PC-9 (cell line): ENCODE measurements at regions not wholly inside any gene's neighbourhood (a gene's known extent, or its start where the extent isn't known, plus 50 kb on each side); places are given as distances from the start of the nearest gene placed in this dataset.

Experiments used
- BruUV-seq: library from RNA; stranded (reverse); fragments of 400-500 nt; replicated peaks from 2 replicates; lab custom pipeline; 2021; lab: Mats Ljungman, UMichigan
- CTCF ChIA-PET: fragments of 300-600 bp; sonication (Branson Sonifier 250); formaldehyde crosslinking; loops from one replicate; lab custom pipeline; 2022; ENCODE audit warnings: antibody characterized with exemption; lab: Charles Lee
- POLR2A ChIA-PET: fragments of 300-600 bp; sonication (Branson Sonifier 250); formaldehyde crosslinking; loops from one replicate; lab custom pipeline; 2022; ENCODE audit warnings: antibody characterized with exemption; ENCODE audit not compliant: unreplicated experiment; lab: Charles Lee
- DNase-seq, 2 experiments: peaks; one replicate each; pipeline versions ENCODE4 v3.0.0 to v3.0.0-alpha.2; 2015 to 2022; ENCODE audit warnings: mixed read lengths in 1 of 2
- H2AFZ ChIP-seq: fragments of 200-600 bp; sonication (generic); 2 replicates; pipeline ENCODE4 v1.8.1; 2017; ENCODE audit warnings: antibody characterized with exemption
- H3F3A ChIP-seq: fragments of 200-600 bp; sonication (generic); 2 replicates; pipeline ENCODE4 v1.8.1; 2017; ENCODE audit warnings: antibody characterized with exemption, mild to moderate bottlenecking, low read depth; ENCODE audit not compliant: insufficient read depth
- H3K27ac ChIP-seq: fragments of 200-600 bp; sonication (generic); 2 replicates; pipeline ENCODE4 v1.6.1; 2016; ENCODE audit warnings: mixed run types
- H3K27me3 ChIP-seq: fragments of 200-600 bp; sonication (generic); 2 replicates; pipeline ENCODE4 v1.6.1; 2016; ENCODE audit warnings: low read depth, mixed run types; ENCODE audit not compliant: insufficient read depth
- H3K36me3 ChIP-seq: fragments of 200-600 bp; sonication (generic); 2 replicates; pipeline ENCODE4 v1.6.1; 2016; ENCODE audit warnings: low read depth, mixed run types
- H3K4me1 ChIP-seq: fragments of 200-600 bp; sonication (generic); replicated peaks from 2 replicates; pipeline ENCODE4 v1.6.1; 2016; ENCODE audit warnings: mixed run types; ENCODE audit not compliant: insufficient read depth
- H3K4me2 ChIP-seq: fragments of 200-600 bp; sonication (generic); 2 replicates; pipeline ENCODE4 v1.6.1; 2017; ENCODE audit warnings: mixed run types
- H3K4me3 ChIP-seq: fragments of 200-600 bp; sonication (generic); 2 replicates; pipeline ENCODE4 v1.6.1; 2016; ENCODE audit warnings: mixed run types
- H3K79me2 ChIP-seq: fragments of 200-600 bp; sonication (generic); 2 replicates; pipeline ENCODE4 v1.6.1; 2017; ENCODE audit warnings: low read depth, mixed run types
- H3K9me2 ChIP-seq: fragments of 200-600 bp; sonication (generic); 2 replicates; pipeline ENCODE4 v1.8.1; 2017; ENCODE audit warnings: mild to moderate bottlenecking; ENCODE audit not compliant: insufficient read depth
- H3K9me3 ChIP-seq: fragments of 200-600 bp; sonication (generic); 2 replicates; pipeline ENCODE4 v1.8.1; 2016; ENCODE audit warnings: low read depth; ENCODE audit not compliant: insufficient read depth
- H4K20me1 ChIP-seq: fragments of 200-600 bp; sonication (generic); 2 replicates; pipeline ENCODE4 v1.8.1; 2017; ENCODE audit not compliant: insufficient read depth
- EZH2 ChIP-seq: fragments of 200-600 bp; sonication (generic); IDR thresholded peaks from 2 replicates; pipeline ENCODE4 v1.8.0; 2017; ENCODE audit warnings: antibody characterized with exemption, low read depth
- intact Hi-C: fragments of 100-400 bp; cut with micrococcal nuclease; formaldehyde crosslinking; loops from one replicate; pipeline ENCODE4 v1.10.0; 2022; ENCODE audit not compliant: unreplicated experiment
- TF ChIP-seq, protein P1 (sequence below): fragments of 200-600 bp; sonication (generic); conservative IDR thresholded peaks from 2 replicates; pipeline ENCODE4 v1.6.1; 2017; ENCODE audit warnings: mixed run types, antibody characterized with exemption, mild to moderate bottlenecking, moderate library complexity

DNA sequence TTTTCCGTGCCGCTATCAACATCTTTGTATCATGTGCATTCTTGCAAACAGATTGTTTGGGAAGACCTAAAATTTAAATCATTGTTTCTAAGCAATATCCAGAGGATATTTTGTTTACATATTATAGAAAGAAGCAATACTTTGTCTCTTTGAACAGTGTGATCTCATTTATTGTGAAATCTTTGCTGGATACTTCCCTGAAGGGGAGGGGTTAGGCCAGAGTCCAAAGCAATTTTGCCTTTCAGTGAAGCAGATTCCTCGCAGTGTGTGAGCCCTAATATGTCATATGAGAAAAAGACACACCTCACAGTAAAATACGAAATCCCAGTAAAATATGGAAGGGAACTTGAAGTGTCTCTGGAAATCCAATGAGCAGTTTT is 158.7 kb upstream of the SLCO3A1 start:
- ChIA-PET POLR2A (no interaction called here), CTCF (no interaction called here)
- DNase-seq = no peak
- no peak for TF ChIP-seq EZH2
- H3K27ac ChIP-seq = no peak overlapping the region
- H3K9me3 ChIP-seq = no peaks in the 10 kb centered on the region
- no peak overlapping the region for H2AFZ ChIP-seq
- H3K4me1 ChIP-seq = no peaks in the 10 kb centered on the region
- BruUV-seq = no TSS peak
- H3K4me2 ChIP-seq = no peak overlapping the region
- no peaks in the 10 kb centered on the region for H3K27me3 ChIP-seq
- no peak overlapping the region for H3K4me3 ChIP-seq
- no peaks in the 10 kb centered on the region for H3K36me3 ChIP-seq
- no peaks in the 10 kb centered on the region for H3K79me2 ChIP-seq
- intact Hi-C loops = no loop called here
- no peaks in the 10 kb centered on the region for H3K9me2 ChIP-seq
- no peaks in the 10 kb centered on the region for H4K20me1 ChIP-seq
- H3F3A ChIP-seq = no peaks in the 10 kb centered on the region

DNA sequence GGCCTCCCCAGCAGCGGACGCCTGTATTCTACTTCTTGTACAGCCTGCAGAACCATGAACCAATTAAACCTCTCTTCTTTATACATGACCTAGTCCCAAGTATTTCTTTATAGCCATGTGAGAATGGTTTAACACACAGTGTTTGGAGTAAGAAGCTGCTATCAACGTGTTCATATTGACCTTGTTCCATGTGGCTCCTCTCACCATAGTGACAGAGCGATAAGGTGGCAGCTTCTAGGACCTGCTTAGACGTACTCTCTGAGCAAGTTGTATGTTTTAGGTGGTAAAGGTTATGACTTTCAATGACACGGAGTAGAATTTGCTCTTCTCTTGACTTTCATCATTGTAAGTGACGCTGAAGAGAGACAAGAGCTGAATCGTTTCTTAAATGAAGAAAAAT is 157.7 kb upstream of the SLCO3A1 start:
- Histone ChIP-seq H3K4me1 (no peaks in the 10 kb centered on the region), H3K27me3 (no peaks in the 10 kb centered on the region), H3K79me2 (no peaks in the 10 kb centered on the region), H3K36me3 (no peaks in the 10 kb centered on the region), H3K9me2 (no peaks in the 10 kb centered on the region), H3K4me3 (no peak overlapping the region), H3K27ac (no peak overlapping the region), H4K20me1 (no peaks in the 10 kb centered on the region), H2AFZ (no peak overlapping the region), H3F3A (no peaks in the 10 kb centered on the region), H3K9me3 (no peaks in the 10 kb centered on the region), H3K4me2 (no peak overlapping the region)
- BruUV-seq = no TSS peak
- POLR2A ChIA-PET = no interaction called here
- intact Hi-C loops = no loop called here
- TF ChIP-seq, protein P1, sequence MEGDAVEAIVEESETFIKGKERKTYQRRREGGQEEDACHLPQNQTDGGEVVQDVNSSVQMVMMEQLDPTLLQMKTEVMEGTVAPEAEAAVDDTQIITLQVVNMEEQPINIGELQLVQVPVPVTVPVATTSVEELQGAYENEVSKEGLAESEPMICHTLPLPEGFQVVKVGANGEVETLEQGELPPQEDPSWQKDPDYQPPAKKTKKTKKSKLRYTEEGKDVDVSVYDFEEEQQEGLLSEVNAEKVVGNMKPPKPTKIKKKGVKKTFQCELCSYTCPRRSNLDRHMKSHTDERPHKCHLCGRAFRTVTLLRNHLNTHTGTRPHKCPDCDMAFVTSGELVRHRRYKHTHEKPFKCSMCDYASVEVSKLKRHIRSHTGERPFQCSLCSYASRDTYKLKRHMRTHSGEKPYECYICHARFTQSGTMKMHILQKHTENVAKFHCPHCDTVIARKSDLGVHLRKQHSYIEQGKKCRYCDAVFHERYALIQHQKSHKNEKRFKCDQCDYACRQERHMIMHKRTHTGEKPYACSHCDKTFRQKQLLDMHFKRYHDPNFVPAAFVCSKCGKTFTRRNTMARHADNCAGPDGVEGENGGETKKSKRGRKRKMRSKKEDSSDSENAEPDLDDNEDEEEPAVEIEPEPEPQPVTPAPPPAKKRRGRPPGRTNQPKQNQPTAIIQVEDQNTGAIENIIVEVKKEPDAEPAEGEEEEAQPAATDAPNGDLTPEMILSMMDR = no peak
- TF ChIP-seq EZH2 = no peak
- no peak for DNase-seq
- CTCF ChIA-PET = no interaction called here

DNA sequence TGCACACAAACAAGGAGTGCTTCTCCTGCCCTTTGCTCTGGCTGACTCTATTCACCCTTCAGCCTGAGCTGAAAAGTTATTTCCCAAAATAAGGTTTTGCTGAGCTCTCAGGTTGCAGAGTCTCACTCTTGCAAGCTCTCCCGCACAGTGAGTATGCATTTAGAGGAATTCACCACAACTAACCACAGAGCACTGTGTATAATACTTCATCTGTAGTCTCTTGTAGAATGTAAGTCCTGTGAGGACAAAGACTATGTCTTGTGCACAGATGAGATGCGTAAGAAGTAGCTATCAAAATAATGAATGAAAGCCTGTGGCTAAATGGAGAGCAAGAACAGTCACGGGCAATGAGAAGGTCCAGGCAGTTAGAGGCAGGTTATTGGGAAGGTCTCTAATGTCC is 156.5 kb upstream of the SLCO3A1 start:
- no peak for DNase-seq
- ChIA-PET CTCF (no interaction called here), POLR2A (no interaction called here)
- H3K9me3 ChIP-seq = no peaks in the 10 kb centered on the region
- no peaks in the 10 kb centered on the region for H3K9me2 ChIP-seq
- no peaks in the 10 kb centered on the region for H3K27me3 ChIP-seq
- no TSS peak for BruUV-seq
- H3K27ac ChIP-seq = no peak overlapping the region
- H3K79me2 ChIP-seq = no peaks in the 10 kb centered on the region
- H3K4me3 ChIP-seq = no peak overlapping the region
- intact Hi-C loops = no loop called here
- H3K4me1 ChIP-seq = no peaks in the 10 kb centered on the region
- TF ChIP-seq, protein P1 = no peak
- no peak for TF ChIP-seq EZH2
- H3K36me3 ChIP-seq = no peaks in the 10 kb centered on the region
- H4K20me1 ChIP-seq = no peaks in the 10 kb centered on the region
- no peaks in the 10 kb centered on the region for H3F3A ChIP-seq
- H2AFZ ChIP-seq = no peak overlapping the region
- H3K4me2 ChIP-seq = no peak overlapping the region

DNA sequence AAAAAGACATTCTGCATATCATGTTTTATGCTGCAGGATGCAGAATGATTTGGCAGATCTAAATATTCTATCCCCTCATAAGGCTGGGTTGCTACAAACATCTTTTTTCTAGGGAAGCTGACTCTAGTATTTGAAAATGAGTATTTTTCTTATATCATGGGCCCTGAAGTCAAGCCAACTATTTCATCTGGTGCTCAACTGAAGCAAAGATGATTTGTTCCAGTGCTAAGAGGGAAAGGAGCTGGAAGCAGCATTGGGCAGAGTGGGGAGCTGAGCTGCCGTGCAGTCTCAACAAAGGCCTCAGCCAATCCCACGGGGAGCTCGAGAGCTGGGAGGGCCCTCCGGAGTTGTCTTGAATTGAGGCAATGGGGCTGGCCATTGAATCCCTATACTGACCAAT is 155.3 kb upstream of the SLCO3A1 start:
- H3K4me1 ChIP-seq = no peaks in the 10 kb centered on the region

More for the DNA sequence above, 155.3 kb upstream of the SLCO3A1 start:
- Histone ChIP-seq H2AFZ (no peak overlapping the region), H3K9me2 (no peaks in the 10 kb centered on the region), H3K36me3 (no peaks in the 10 kb centered on the region), H3F3A (no peaks in the 10 kb centered on the region), H3K9me3 (no peaks in the 10 kb centered on the region), H3K79me2 (no peaks in the 10 kb centered on the region), H3K27ac (no peak overlapping the region), H3K27me3 (no peaks in the 10 kb centered on the region), H3K4me2 (no peak overlapping the region), H4K20me1 (no peaks in the 10 kb centered on the region), H3K4me3 (no peak overlapping the region)
- POLR2A ChIA-PET = no interaction called here
- DNase-seq = no peak
- BruUV-seq = no TSS peak
- intact Hi-C loops = no loop called here
- CTCF ChIA-PET = interaction anchor here (0.6 kb wide), 1 partner anchor 29 kb away, joined by 3 read pairs; no protein-coding TSS in a partner anchor
- TF ChIP-seq, protein P1 = no peak
- TF ChIP-seq EZH2 = no peak
